Trophoblast cell (in vitro differentiated cells and primary cell): ENCODE measurements at regions not wholly inside any gene's neighbourhood (a gene's known extent, or its start where the extent isn't known, plus 50 kb on each side); places are given as distances from the start of the nearest gene placed in this dataset.
"Not testable (repeated sequence)": the region's sequence is repeated elsewhere in the genome, so short reads cannot be mapped to it uniquely, and the experiment has no call there.

Source experiments
- DNase-seq, 2 donors: peaks; one replicate each; pipeline ENCODE4 v3.0.0-alpha.2; 2016
- H2AFZ ChIP-seq: 2 replicates; pipeline ENCODE4 v1.6.1; 2013; ENCODE audit warnings: low read length, moderate library complexity, mild to moderate bottlenecking; ENCODE audit not compliant: insufficient read depth, poor library complexity
- H2AK5ac ChIP-seq: 2 replicates; pipeline ENCODE4 v1.6.1; 2013; ENCODE audit warnings: mild to moderate bottlenecking, low read length
- H2BK120ac ChIP-seq: 2 replicates; pipeline ENCODE4 v1.6.1; 2013; ENCODE audit warnings: low read length, mild to moderate bottlenecking, moderate library complexity; ENCODE audit not compliant: insufficient read depth, poor library complexity
- H2BK12ac ChIP-seq: 2 replicates; pipeline ENCODE4 v1.6.1; 2013; ENCODE audit warnings: mild to moderate bottlenecking, low read length, moderate library complexity
- H2BK5ac ChIP-seq: 2 replicates; pipeline ENCODE4 v1.6.1; 2013; ENCODE audit warnings: low read length, low read depth, moderate library complexity, mild to moderate bottlenecking; ENCODE audit not compliant: poor library complexity
- H3K14ac ChIP-seq: 2 replicates; pipeline ENCODE4 v1.6.1; 2013; ENCODE audit warnings: mild to moderate bottlenecking, low read length
- H3K18ac ChIP-seq: 2 replicates; pipeline ENCODE4 v1.6.1; 2013; ENCODE audit warnings: mild to moderate bottlenecking, low read length
- H3K23ac ChIP-seq: 2 replicates; pipeline ENCODE4 v1.6.1; 2013; ENCODE audit warnings: low read length
- H3K27ac ChIP-seq: 2 replicates; pipeline ENCODE4 v1.5.1; 2013; ENCODE audit warnings: low read depth, mild to moderate bottlenecking, inconsistent platforms, low read length, moderate library complexity
- H3K27me3 ChIP-seq: 2 replicates; pipeline ENCODE4 v1.6.1; 2013; ENCODE audit warnings: inconsistent platforms, mild to moderate bottlenecking, low read length, moderate library complexity; ENCODE audit not compliant: insufficient read depth
- H3K36me3 ChIP-seq, 2 experiments: 1 replicate in 1 of 2; 2 replicates in 1 of 2; pipeline ENCODE4 v1.6.1; 2013; ENCODE audit warnings: low read length in 2 of 2, mild to moderate bottlenecking in 2 of 2, moderate library complexity in 1 of 2; ENCODE audit not compliant: insufficient read depth in 2 of 2, control insufficient read depth in 1 of 2
- H3K4ac ChIP-seq: 2 replicates; pipeline ENCODE4 v1.6.1; 2013; ENCODE audit warnings: low read depth, mild to moderate bottlenecking, low read length, moderate library complexity
- H3K4me1 ChIP-seq, 2 experiments: 1 replicate in 1 of 2; 2 replicates in 1 of 2; pipeline ENCODE4 v1.6.1; 2013; ENCODE audit warnings: low read length in 2 of 2, mild to moderate bottlenecking in 2 of 2, moderate library complexity in 1 of 2; ENCODE audit not compliant: insufficient read depth in 2 of 2, control insufficient read depth in 1 of 2
- H3K4me2 ChIP-seq: 2 replicates; pipeline ENCODE4 v1.6.1; 2013; ENCODE audit warnings: inconsistent platforms, mild to moderate bottlenecking, low read length, moderate library complexity
- H3K4me3 ChIP-seq: 2 replicates; pipeline ENCODE4 v1.5.1; 2013; ENCODE audit warnings: mild to moderate bottlenecking, low read depth, low read length, inconsistent platforms
- H3K79me1 ChIP-seq: one replicate; pipeline ENCODE4 v1.6.1; 2013; ENCODE audit warnings: low read length
- H3K79me2 ChIP-seq: 2 replicates; pipeline ENCODE4 v1.6.1; 2013; ENCODE audit warnings: low read length, mild to moderate bottlenecking; ENCODE audit not compliant: control insufficient read depth, insufficient read depth, poor library complexity
- H3K9ac ChIP-seq: 2 replicates; pipeline ENCODE4 v1.6.1; 2013; ENCODE audit warnings: mild to moderate bottlenecking, low read length
- H3K9me3 ChIP-seq: 2 replicates; pipeline ENCODE4 v1.6.1; 2013; ENCODE audit warnings: low read depth, mild to moderate bottlenecking, control low read depth, inconsistent platforms, low read length; ENCODE audit not compliant: insufficient read depth
- H4K12ac ChIP-seq: 2 replicates; pipeline ENCODE4 v1.6.1; 2013; ENCODE audit warnings: low read depth, mild to moderate bottlenecking, low read length, moderate library complexity
- H4K8ac ChIP-seq: 2 replicates; pipeline ENCODE4 v1.6.1; 2013; ENCODE audit warnings: low read depth, mild to moderate bottlenecking, low read length, moderate library complexity
- H4K91ac ChIP-seq: one replicate; pipeline ENCODE4 v1.6.1; 2013; ENCODE audit warnings: low read depth, mild to moderate bottlenecking, low read length, moderate library complexity
- WGBS: extraction: QIAGEN DNeasy Blood & Tissue Kit; methylation state at CpG from one replicate; pipeline ENCODE4 v1.1.7; 2013; ENCODE audit warnings: missing lambda C conversion rate; ENCODE audit not compliant: insufficient read length, insufficient coverage; ENCODE audit errors: extremely low coverage; 5-methylcytosine and 5-hydroxymethylcytosine counted together

- Histone ChIP-seq H2BK120ac (no peak overlapping the region), H3K27me3 (no peaks in the 10 kb centered on the region), H2AK5ac (no peak overlapping the region), H3K79me2 (no peaks in the 10 kb centered on the region), H3K4ac (no peak overlapping the region), H2BK12ac (no peak overlapping the region), H3K18ac (no peak overlapping the region), H4K91ac (no peak overlapping the region), H4K12ac (no peak overlapping the region), H2AFZ (no peak overlapping the region), H2BK5ac (no peak overlapping the region), H3K23ac (no peak overlapping the region), H3K4me1 (no peaks in the 10 kb centered on the region), H3K4me2 (no peak overlapping the region), H3K79me1 (no peaks in the 10 kb centered on the region), H3K9me3 (peaks cover 2% of the 10 kb centered on the region), H4K8ac (no peak overlapping the region), H3K9ac (no peak overlapping the region), H3K14ac (no peak overlapping the region), H3K27ac (no peak overlapping the region), H3K4me3 (no peak overlapping the region), H3K36me3 (peaks cover 0 to 3% of the 10 kb centered on the region in 2 experiments)
- WGBS: no CpG with 5 or more reads among the region's 1 CpG
- DNase-seq: no peak
These were observed 395.0 kb upstream of the CRIM1 start for GRCh38 chr2:35960596-35960995.

GRCh38 chr2:35957053-35957452, 398.5 kb upstream of the CRIM1 start:
- H3K79me1 ChIP-seq, H3K79me2 ChIP-seq, H3K9me3 ChIP-seq, H3K4me3 ChIP-seq, H2BK120ac ChIP-seq, H4K12ac ChIP-seq, H3K18ac ChIP-seq, H3K4me1 ChIP-seq, H3K9ac ChIP-seq, H3K36me3 ChIP-seq, H2BK12ac ChIP-seq, H2AFZ ChIP-seq, H3K4ac ChIP-seq, H2BK5ac ChIP-seq, DNase-seq, H3K23ac ChIP-seq, H4K8ac ChIP-seq, H3K27ac ChIP-seq, H3K27me3 ChIP-seq, H3K14ac ChIP-seq, H3K4me2 ChIP-seq, H2AK5ac ChIP-seq, H4K91ac ChIP-seq: not testable (repeated sequence)
- no CpG with 5 or more reads among the region's 10 CpGs for WGBS

- H3K36me3 ChIP-seq: no peaks in the 10 kb centered on the region
- H4K12ac ChIP-seq: no peak overlapping the region
- H3K9me3 ChIP-seq: no peaks in the 10 kb centered on the region
- H3K9ac ChIP-seq: no peak overlapping the region
- no peaks in the 10 kb centered on the region for H3K79me1 ChIP-seq
- no CpG with 5 or more reads among the region's 2 CpGs for WGBS
- H3K27me3 ChIP-seq: no peaks in the 10 kb centered on the region
- H3K18ac ChIP-seq: no peak overlapping the region
- no peak overlapping the region for H4K91ac ChIP-seq
- no peak for DNase-seq
- H2AK5ac ChIP-seq: no peak overlapping the region
- H2BK12ac ChIP-seq: no peak overlapping the region
- H3K23ac ChIP-seq: no peak overlapping the region
- no peak overlapping the region for H2BK120ac ChIP-seq
- no peak overlapping the region for H2AFZ ChIP-seq
- no peak overlapping the region for H2BK5ac ChIP-seq
- H3K4me3 ChIP-seq: no peak overlapping the region
- no peaks in the 10 kb centered on the region for H3K79me2 ChIP-seq
- H3K4me1 ChIP-seq: no peaks in the 10 kb centered on the region
- H3K14ac ChIP-seq: no peak overlapping the region
- no peak overlapping the region for H3K4ac ChIP-seq
- no peak overlapping the region for H4K8ac ChIP-seq
- H3K27ac ChIP-seq: no peak overlapping the region
- no peak overlapping the region for H3K4me2 ChIP-seq
These were observed 409.1 kb upstream of the CRIM1 start for GRCh38 chr2:35946478-35946877.

- no peak overlapping the region for H2AFZ ChIP-seq
- H3K9me3 ChIP-seq: no peaks in the 10 kb centered on the region
- no peak overlapping the region for H2BK120ac ChIP-seq
- H3K18ac ChIP-seq: no peak overlapping the region
- no peaks in the 10 kb centered on the region for H3K27me3 ChIP-seq
- H3K27ac ChIP-seq: no peak overlapping the region
- H2AK5ac ChIP-seq: no peak overlapping the region
- H3K79me1 ChIP-seq: no peaks in the 10 kb centered on the region
- H4K91ac ChIP-seq: no peak overlapping the region
- H4K12ac ChIP-seq: no peak overlapping the region
- H3K14ac ChIP-seq: no peak overlapping the region
- no peaks in the 10 kb centered on the region for H3K36me3 ChIP-seq
- no peaks in the 10 kb centered on the region for H3K4me1 ChIP-seq
- H3K79me2 ChIP-seq: no peaks in the 10 kb centered on the region
- WGBS: no CpG with 5 or more reads among the region's 4 CpGs
- no peak overlapping the region for H3K4ac ChIP-seq
- no peak overlapping the region for H3K4me2 ChIP-seq
- H3K23ac ChIP-seq: no peak overlapping the region
- H3K4me3 ChIP-seq: no peak overlapping the region
- no peak overlapping the region for H4K8ac ChIP-seq
- no peak overlapping the region for H2BK5ac ChIP-seq
- no peak overlapping the region for H3K9ac ChIP-seq
- H2BK12ac ChIP-seq: no peak overlapping the region
- DNase-seq: no peak
These were observed 416.7 kb upstream of the CRIM1 start for GRCh38 chr2:35938838-35939237.
